Liver (tissue), 8 donors: ENCODE measurements at regions not wholly inside any gene's neighbourhood (a gene's known extent, or its start where the extent isn't known, plus 50 kb on each side); places are given as distances from the start of the nearest gene placed in this dataset.

ENCODE experiments used
- DNase-seq: peaks from one replicate; pipeline ENCODE4 v3.0.0-alpha.2; 2017; ENCODE audit warnings: low spot score
- H3K27ac ChIP-seq, 2 donors: one replicate each; pipeline ENCODE4 v1.7.0; 2013; ENCODE audit warnings: inconsistent platforms in 2 of 2, low read length in 2 of 2, control low read depth in 1 of 2, low read depth in 1 of 2, mild to moderate bottlenecking in 1 of 2
- H3K27me3 ChIP-seq, 4 donors: one replicate each; pipeline versions ENCODE4 v1.6.1 to v1.7.0; 2013; ENCODE audit warnings: low read length in 3 of 4, inconsistent platforms in 1 of 4, mild to moderate bottlenecking in 1 of 4, moderate library complexity in 1 of 4; ENCODE audit not compliant: control insufficient read depth in 4 of 4, insufficient read depth in 4 of 4
- H3K36me3 ChIP-seq, 4 donors: one replicate each; pipeline versions ENCODE4 v1.6.1 to v1.7.0; 2013; ENCODE audit warnings: low read length in 3 of 4, mild to moderate bottlenecking in 3 of 4, low read depth in 1 of 4, moderate library complexity in 1 of 4; ENCODE audit not compliant: control insufficient read depth in 4 of 4, insufficient read depth in 3 of 4
- H3K4me1 ChIP-seq, 4 donors: one replicate each; pipeline versions ENCODE4 v1.6.1 to v1.7.0; 2013; ENCODE audit warnings: low read length in 3 of 4, mild to moderate bottlenecking in 3 of 4, moderate library complexity in 1 of 4; ENCODE audit not compliant: control insufficient read depth in 4 of 4, insufficient read depth in 4 of 4
- H3K4me3 ChIP-seq, 3 donors: one replicate each; pipeline versions ENCODE4 v1.6.1 to v1.7.0; 2013; ENCODE audit warnings: low read length in 3 of 3, control low read depth in 1 of 3, low read depth in 1 of 3, mild to moderate bottlenecking in 1 of 3
- H3K9ac ChIP-seq, 2 donors: one replicate each; pipeline ENCODE4 v1.7.0; 2013; ENCODE audit warnings: low read length in 2 of 2, mild to moderate bottlenecking in 2 of 2, moderate library complexity in 2 of 2, control low read depth in 1 of 2, low read depth in 1 of 2
- H3K9me3 ChIP-seq, 4 donors: one replicate each; pipeline versions ENCODE4 v1.6.1 to v1.7.0; 2013; ENCODE audit warnings: low read length in 3 of 4; ENCODE audit not compliant: control insufficient read depth in 4 of 4
- ATF3 ChIP-seq: IDR thresholded peaks from 2 replicates; pipeline ENCODE4 v1.6.1; 2016; ENCODE audit warnings: antibody characterized with exemption
- CTCF ChIP-seq: fragments of 150-350 bp; IDR thresholded peaks from 2 replicates; pipeline ENCODE4 v1.5.1; 2017; ENCODE audit warnings: improper control_type of control experiment, low read depth, low read length; ENCODE audit not compliant: missing input control
- EGR1 ChIP-seq, 2 donors: IDR thresholded peaks; 2 replicates each; pipeline ENCODE4 v1.6.1; 2016 to 2018; ENCODE audit warnings: antibody characterized with exemption in 2 of 2, low read depth in 2 of 2
- FOXA1 ChIP-seq: IDR thresholded peaks from 2 replicates; pipeline ENCODE4 v1.6.1; 2016; ENCODE audit warnings: antibody characterized with exemption
- FOXA2 ChIP-seq: IDR thresholded peaks from 2 replicates; pipeline ENCODE4 v1.6.1; 2016; ENCODE audit warnings: antibody characterized with exemption
- GABPA ChIP-seq, 2 donors: IDR thresholded peaks in 1 of 2; conservative IDR thresholded peaks in 1 of 2; 2 replicates each; pipeline ENCODE4 v1.6.1; 2016; ENCODE audit warnings: antibody characterized with exemption in 2 of 2, mild to moderate bottlenecking in 1 of 2, moderate library complexity in 1 of 2
- HNF4A ChIP-seq, 2 donors: conservative IDR thresholded peaks; 2 replicates each; pipeline ENCODE4 v1.6.1; 2016; ENCODE audit warnings: antibody characterized with exemption in 2 of 2, mild to moderate bottlenecking in 2 of 2
- HNF4G ChIP-seq: IDR thresholded peaks from 2 replicates; pipeline ENCODE4 v1.6.1; 2016; ENCODE audit warnings: antibody characterized with exemption
- JUND ChIP-seq, 2 donors: IDR thresholded peaks; 2 replicates each; pipeline ENCODE4 v1.6.1; 2016; ENCODE audit warnings: antibody characterized with exemption in 2 of 2
- MAX ChIP-seq: IDR thresholded peaks from 2 replicates; pipeline ENCODE4 v1.6.1; 2016; ENCODE audit warnings: antibody characterized with exemption
- NR2F2 ChIP-seq: IDR thresholded peaks from 2 replicates; pipeline ENCODE4 v1.6.1; 2016; ENCODE audit warnings: antibody characterized with exemption
- RAD21 ChIP-seq, 2 donors: IDR thresholded peaks; 2 replicates each; pipeline ENCODE4 v1.6.1; 2016; ENCODE audit warnings: antibody characterized with exemption in 2 of 2, mild to moderate bottlenecking in 2 of 2
- REST ChIP-seq: IDR thresholded peaks from 2 replicates; pipeline ENCODE4 v1.6.1; 2016; ENCODE audit warnings: antibody characterized with exemption, mild to moderate bottlenecking
- RXRA ChIP-seq, 2 donors: IDR thresholded peaks; 2 replicates each; pipeline ENCODE4 v1.6.1; 2017 to 2018; ENCODE audit warnings: antibody characterized with exemption in 2 of 2, mild to moderate bottlenecking in 1 of 2
- SP1 ChIP-seq: IDR thresholded peaks from 2 replicates; pipeline ENCODE4 v1.6.1; 2018; ENCODE audit warnings: antibody characterized with exemption, mild to moderate bottlenecking
- YY1 ChIP-seq: IDR thresholded peaks from 2 replicates; pipeline ENCODE4 v1.6.1; 2016; ENCODE audit warnings: antibody characterized with exemption, mild to moderate bottlenecking
- ZBTB33 ChIP-seq: IDR thresholded peaks from 2 replicates; pipeline ENCODE4 v1.6.1; 2016; ENCODE audit warnings: antibody characterized with exemption
- WGBS: extraction: QIAGEN DNeasy Blood & Tissue Kit; methylation state at CpG from one replicate; pipeline ENCODE4 v1.1.7; 2013; 5-methylcytosine and 5-hydroxymethylcytosine counted together
- donor health status: healthy.
- donor health status: healthy.
- donor health status: healthy.
- donor health status: healthy.
- donor health status: healthy.

- 63% methylated on average over 2 of the region's 2 CpGs for WGBS
- DNase-seq = no peak
- H3K4me1 ChIP-seq = no peaks in the 10 kb centered on the region
- H3K27ac ChIP-seq = no peak overlapping the region
- no peaks in the 10 kb centered on the region for H3K27me3 ChIP-seq
- no peak overlapping the region for H3K4me3 ChIP-seq
- no peak overlapping the region for H3K9ac ChIP-seq
- no peaks in the 10 kb centered on the region for H3K9me3 ChIP-seq
- no peak for TF ChIP-seq ATF3
- TF ChIP-seq FOXA2 = no peak
- TF ChIP-seq EGR1 (IDR thresholded peaks at IDR 0.05; ENCODE audit: low read depth in 2 of 2) = no peak
- no peak for TF ChIP-seq JUND (IDR thresholded peaks at IDR 0.05)
- TF ChIP-seq ZBTB33 = no peak
- no peak for TF ChIP-seq RAD21 (IDR thresholded peaks at IDR 0.05)
- no peaks in the 10 kb centered on the region for H3K36me3 ChIP-seq
These were observed 745.4 kb downstream of the TLR4 start for GRCh38 chr9:118449554-118449953.

GRCh38 chr9:118455259-118455658, 751.1 kb downstream of the TLR4 start:
- no peak for DNase-seq
- TF ChIP-seq ZBTB33 = no peak
- TF ChIP-seq JUND (IDR thresholded peaks at IDR 0.05) = no peak
- TF ChIP-seq REST = no peak
- no peak for TF ChIP-seq FOXA2
- no peak for TF ChIP-seq RAD21 (IDR thresholded peaks at IDR 0.05)
- no peak for TF ChIP-seq CTCF
- no peak for TF ChIP-seq FOXA1
- TF ChIP-seq YY1 = no peak
- no peak for TF ChIP-seq MAX
- TF ChIP-seq RXRA (IDR thresholded peaks at IDR 0.05) = no peak
- no peak for TF ChIP-seq SP1
- no peak for TF ChIP-seq GABPA (IDR thresholded peaks at IDR 0.05 in 1 of 2, conservative IDR thresholded peaks at IDR 0.05 in 1 of 2)
- no peak for TF ChIP-seq ATF3
- TF ChIP-seq EGR1 (IDR thresholded peaks at IDR 0.05; ENCODE audit: low read depth in 2 of 2) = no peak
- no peak for TF ChIP-seq NR2F2
- no peak for TF ChIP-seq HNF4A (conservative IDR thresholded peaks at IDR 0.05)
- no peak for TF ChIP-seq HNF4G
- no peaks in the 10 kb centered on the region for H3K36me3 ChIP-seq
- no peaks in the 10 kb centered on the region for H3K4me1 ChIP-seq
- H3K27me3 ChIP-seq = peaks cover 0 to 5% (median 2%) of the 10 kb centered on the region in 4 donors
- H3K4me3 ChIP-seq = no peak overlapping the region
- H3K27ac ChIP-seq = no peak overlapping the region
- H3K9me3 ChIP-seq = no peaks in the 10 kb centered on the region
- no peak overlapping the region for H3K9ac ChIP-seq
- 77% methylated on average over 2 of the region's 2 CpGs for WGBS
